ENCODE measurements at regions not wholly inside any gene's neighbourhood (a gene's known extent, or its start where the extent isn't known, plus 50 kb on each side); places are given as distances from the start of the nearest gene placed in this dataset.

DNA sequence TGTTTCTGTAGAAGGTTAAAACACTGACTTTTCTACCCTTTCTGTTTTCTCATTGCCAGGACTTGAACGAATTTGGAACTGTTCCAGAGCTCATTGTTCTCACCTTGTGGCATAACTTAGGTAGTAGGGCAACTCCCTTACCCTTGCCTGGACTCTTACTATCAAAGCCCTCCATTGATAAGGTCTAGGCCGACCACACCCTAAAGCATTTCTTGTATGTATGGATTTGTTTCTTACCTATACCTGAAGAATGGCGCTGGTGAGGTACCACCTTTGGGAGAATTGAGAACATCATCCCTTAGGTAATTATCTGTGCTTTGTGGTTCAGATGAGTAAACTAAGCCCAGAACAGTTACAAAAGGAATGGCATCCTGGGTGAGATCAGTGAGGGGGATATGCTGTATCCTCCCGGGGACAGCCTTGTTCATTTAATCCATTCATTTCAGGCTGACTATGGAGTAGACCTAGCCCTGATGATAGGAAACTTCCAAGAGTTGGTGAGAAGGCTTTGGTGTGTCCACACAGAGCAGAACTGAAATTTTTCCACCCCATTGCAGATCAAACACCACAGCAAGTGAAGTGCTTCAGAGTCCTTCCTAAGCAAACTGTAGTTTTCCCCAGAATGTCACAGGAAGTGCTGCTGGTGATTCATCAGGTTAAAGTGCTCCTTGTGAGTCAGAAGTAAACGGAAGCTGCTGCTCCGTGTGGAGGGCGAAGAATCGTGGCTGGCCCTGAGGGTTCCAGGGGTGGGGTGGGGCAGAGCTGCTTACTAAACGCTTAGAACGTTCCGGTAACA is 113.0 kb downstream of the TEX26 start:
- Histone ChIP-seq H3K4me2 (ENCODE audit: insufficient read depth, low read length) (peak overlapping the region; percentile 56), H3K79me2 (ENCODE audit: insufficient read depth, low read length) (no peaks in the 10 kb centered on the region), H3K4me3 (ENCODE audit: low read depth in 1 of 2, low read length in 2 of 2) (peak overlapping the region in 1 of 2 experiments; percentile 18; a peak in 2 of 4 replicates), H3K27ac (ENCODE audit: low read length) (peak overlapping the region; percentile 86), H3K9me3 (ENCODE audit: insufficient read depth, low read length, severe bottlenecking) (no peaks in the 10 kb centered on the region), H3K9ac (ENCODE audit: low read depth, low read length) (peak overlapping the region; percentile 19), H3K4me1 (ENCODE audit: insufficient read depth, low read length) (peaks cover 57% of the 10 kb centered on the region), H2AFZ (ENCODE audit: low read depth, low read length) (peak overlapping the region; percentile 54), H3K27me3 (ENCODE audit: insufficient read depth, low read length, poor library complexity) (peaks cover 4% of the 10 kb centered on the region), H3K36me3 (ENCODE audit: insufficient read depth, low read length) (no peaks in the 10 kb centered on the region), H4K20me1 (ENCODE audit: insufficient read depth, low read length) (0 out of 2 replicates have a peak, but pooled peaks cover 3% of the 10 kb centered on the region)
- ATAC-seq (ENCODE audit: insufficient read depth, low read depth), result peak; percentile 82
- TF ChIP-seq, protein P1, sequence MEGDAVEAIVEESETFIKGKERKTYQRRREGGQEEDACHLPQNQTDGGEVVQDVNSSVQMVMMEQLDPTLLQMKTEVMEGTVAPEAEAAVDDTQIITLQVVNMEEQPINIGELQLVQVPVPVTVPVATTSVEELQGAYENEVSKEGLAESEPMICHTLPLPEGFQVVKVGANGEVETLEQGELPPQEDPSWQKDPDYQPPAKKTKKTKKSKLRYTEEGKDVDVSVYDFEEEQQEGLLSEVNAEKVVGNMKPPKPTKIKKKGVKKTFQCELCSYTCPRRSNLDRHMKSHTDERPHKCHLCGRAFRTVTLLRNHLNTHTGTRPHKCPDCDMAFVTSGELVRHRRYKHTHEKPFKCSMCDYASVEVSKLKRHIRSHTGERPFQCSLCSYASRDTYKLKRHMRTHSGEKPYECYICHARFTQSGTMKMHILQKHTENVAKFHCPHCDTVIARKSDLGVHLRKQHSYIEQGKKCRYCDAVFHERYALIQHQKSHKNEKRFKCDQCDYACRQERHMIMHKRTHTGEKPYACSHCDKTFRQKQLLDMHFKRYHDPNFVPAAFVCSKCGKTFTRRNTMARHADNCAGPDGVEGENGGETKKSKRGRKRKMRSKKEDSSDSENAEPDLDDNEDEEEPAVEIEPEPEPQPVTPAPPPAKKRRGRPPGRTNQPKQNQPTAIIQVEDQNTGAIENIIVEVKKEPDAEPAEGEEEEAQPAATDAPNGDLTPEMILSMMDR (IDR thresholded peaks at IDR 0.05; ENCODE audit: borderline replicate concordance, extremely low read depth, low read length, poor library complexity, severe bottlenecking), result no peak
- no peak for TF ChIP-seq EZH2 (IDR thresholded peaks at IDR 0.05; ENCODE audit: borderline replicate concordance, low read depth, low read length, severe bottlenecking)
- DNase-seq, result peak; percentile 80

DNA sequence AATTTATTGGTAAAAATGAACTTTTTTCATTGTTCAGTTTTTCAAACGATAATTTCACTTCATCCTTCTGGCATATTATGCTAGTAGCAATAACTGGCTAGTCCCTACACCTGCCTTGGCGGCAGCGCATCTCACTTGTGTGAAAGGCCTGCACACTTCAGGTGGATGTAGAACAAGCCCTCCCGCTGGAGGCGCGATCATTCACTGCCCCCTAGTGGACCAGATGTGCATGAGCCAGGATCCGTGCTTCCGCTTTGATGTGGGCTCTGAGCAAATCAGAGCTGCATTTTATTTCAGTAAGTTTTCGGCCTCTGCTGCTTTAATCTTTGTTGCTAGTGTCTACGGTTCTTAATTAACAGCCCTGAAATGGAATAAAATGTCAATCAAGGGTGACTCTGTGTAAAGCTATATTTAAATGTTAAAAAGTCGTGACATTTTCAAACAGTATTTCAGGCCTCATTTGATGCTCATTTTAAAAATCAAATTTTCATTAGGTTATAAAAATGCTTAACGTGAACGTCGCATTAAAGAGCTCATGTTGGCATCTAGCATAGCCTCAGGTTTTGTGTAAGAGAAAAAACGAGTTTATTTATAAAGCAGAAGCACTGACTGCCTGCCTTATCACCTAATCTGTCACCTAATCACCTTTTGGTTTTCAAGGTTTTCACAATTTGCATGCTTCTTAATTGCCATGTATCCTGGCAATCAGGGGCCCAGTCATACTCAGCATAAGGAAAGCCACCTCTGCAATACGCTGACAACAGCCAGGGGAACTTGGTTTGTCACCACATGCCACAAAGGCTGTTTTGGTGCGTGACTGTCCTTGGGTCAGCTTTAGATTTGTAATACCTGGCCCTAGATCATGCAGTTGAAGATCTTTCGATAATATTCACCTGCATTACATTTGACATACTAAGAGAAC is 112.2 kb downstream of the TEX26 start:
- peak overlapping the region in 1 of 2 experiments; percentile 18; a peak in 1 of 4 replicates for H3K4me3 ChIP-seq (ENCODE audit: low read depth in 1 of 2, low read length in 2 of 2)
- H3K27ac ChIP-seq (ENCODE audit: low read length), result peak overlapping the region; percentile 86
- H3K27me3 ChIP-seq (ENCODE audit: insufficient read depth, low read length, poor library complexity), result peaks cover 4% of the 10 kb centered on the region
- ATAC-seq (ENCODE audit: insufficient read depth, low read depth) (peak; percentile 69), DNase-seq (peak; percentile 88)
- H3K4me1 ChIP-seq (ENCODE audit: insufficient read depth, low read length), result peaks cover 66% of the 10 kb centered on the region
- H2AFZ ChIP-seq (ENCODE audit: low read depth, low read length), result no peak overlapping the region
- TF ChIP-seq, protein P1 (IDR thresholded peaks at IDR 0.05; ENCODE audit: borderline replicate concordance, extremely low read depth, low read length, poor library complexity, severe bottlenecking), result peak; percentile 99
- TF ChIP-seq EZH2 (IDR thresholded peaks at IDR 0.05; ENCODE audit: borderline replicate concordance, low read depth, low read length, severe bottlenecking), result no peak
- peak overlapping the region; percentile 56; the same call in 1 of the 2 replicates for H3K4me2 ChIP-seq (ENCODE audit: insufficient read depth, low read length)
- H3K36me3 ChIP-seq (ENCODE audit: insufficient read depth, low read length), result no peaks in the 10 kb centered on the region
- H3K9me3 ChIP-seq (ENCODE audit: insufficient read depth, low read length, severe bottlenecking), result no peaks in the 10 kb centered on the region
- H3K9ac ChIP-seq (ENCODE audit: low read depth, low read length), result peak overlapping the region; percentile 19; the same call in 1 of the 2 replicates
- H4K20me1 ChIP-seq (ENCODE audit: insufficient read depth, low read length), result 0 out of 2 replicates have a peak, but pooled peaks cover 3% of the 10 kb centered on the region
- no peaks in the 10 kb centered on the region for H3K79me2 ChIP-seq (ENCODE audit: insufficient read depth, low read length)

DNA sequence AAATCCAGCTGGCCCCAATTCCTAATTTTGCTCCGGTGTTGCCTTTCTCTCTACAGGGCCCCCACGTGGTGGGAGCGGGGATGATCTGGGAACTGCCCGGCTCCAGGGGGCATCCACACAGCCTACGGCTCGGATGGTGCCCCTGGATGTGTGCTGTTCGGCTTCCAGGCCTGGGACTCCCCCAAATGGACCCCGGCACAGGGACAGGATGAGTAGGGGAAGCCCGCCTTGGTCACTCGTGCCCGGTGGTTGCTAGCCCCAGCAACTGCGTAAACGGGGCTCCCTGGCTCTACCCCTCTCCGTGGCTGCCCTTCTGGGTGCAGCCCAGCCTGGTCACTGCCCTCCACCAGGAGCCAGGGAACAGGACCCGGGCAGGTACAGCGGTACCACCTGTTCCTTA is 111.5 kb downstream of the TEX26 start:
- DNase-seq, result no peak

More for the DNA sequence above, 111.5 kb downstream of the TEX26 start:
- no peaks in the 10 kb centered on the region for H3K79me2 ChIP-seq (ENCODE audit: insufficient read depth, low read length)
- H3K4me1 ChIP-seq (ENCODE audit: insufficient read depth, low read length), result peaks cover 72% of the 10 kb centered on the region
- H4K20me1 ChIP-seq (ENCODE audit: insufficient read depth, low read length), result peaks cover 5% of the 10 kb centered on the region; the same call in 1 of the 2 replicates
- H3K27me3 ChIP-seq (ENCODE audit: insufficient read depth, low read length, poor library complexity), result peaks cover 4% of the 10 kb centered on the region
- H3K9ac ChIP-seq (ENCODE audit: low read depth, low read length), result no peak overlapping the region
- no peak overlapping the region for H3K4me2 ChIP-seq (ENCODE audit: insufficient read depth, low read length)
- ATAC-seq (ENCODE audit: insufficient read depth, low read depth), result no peak
- H2AFZ ChIP-seq (ENCODE audit: low read depth, low read length), result no peak overlapping the region
- TF ChIP-seq EZH2 (IDR thresholded peaks at IDR 0.05; ENCODE audit: borderline replicate concordance, low read depth, low read length, severe bottlenecking), result no peak
- TF ChIP-seq, protein P1 (IDR thresholded peaks at IDR 0.05; ENCODE audit: borderline replicate concordance, extremely low read depth, low read length, poor library complexity, severe bottlenecking), result no peak
- H3K27ac ChIP-seq (ENCODE audit: low read length), result no peak overlapping the region
- H3K36me3 ChIP-seq (ENCODE audit: insufficient read depth, low read length), result no peaks in the 10 kb centered on the region
- no peaks in the 10 kb centered on the region for H3K9me3 ChIP-seq (ENCODE audit: insufficient read depth, low read length, severe bottlenecking)
- no peak overlapping the region for H3K4me3 ChIP-seq (ENCODE audit: low read depth in 1 of 2, low read length in 2 of 2)
